Neural progenitor cell (in vitro differentiated cells): ENCODE measurements at regions not wholly inside any gene's neighbourhood (a gene's known extent, or its start where the extent isn't known, plus 50 kb on each side); places are given as distances from the start of the nearest gene placed in this dataset.

Experiments used
- EZH2 ChIP-seq: fragments of 200-600 bp; sonication (generic); IDR thresholded peaks from 2 replicates; pipeline ENCODE4 v1.6.1; 2017; ENCODE audit warnings: antibody characterized with exemption, mild to moderate bottlenecking, moderate library complexity
- TF ChIP-seq, protein P1 (sequence below): fragments of 200-600 bp; sonication (generic); IDR thresholded peaks from 2 replicates; pipeline ENCODE4 v1.5.1; 2017; ENCODE audit warnings: antibody characterized with exemption, mild to moderate bottlenecking

DNA sequence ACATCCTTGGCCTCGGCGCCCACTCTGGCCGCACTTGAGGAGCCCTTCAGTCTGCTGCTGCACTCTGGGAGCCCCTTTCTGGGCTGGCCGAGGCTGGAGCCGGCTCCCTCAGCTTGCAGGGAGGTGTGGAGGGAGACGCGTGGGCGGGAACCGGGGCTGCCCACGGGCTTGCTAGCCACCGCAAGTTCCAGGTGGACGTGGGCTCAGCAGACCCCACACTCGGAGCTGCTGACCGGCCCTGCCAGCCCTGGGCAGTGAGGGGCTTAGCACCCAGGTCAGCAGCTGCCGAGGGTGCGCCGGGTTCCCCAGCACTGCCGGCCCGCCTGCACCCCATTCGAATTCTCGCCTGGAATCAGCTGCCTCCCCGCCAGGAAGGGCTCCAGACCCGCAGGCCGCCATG lies 1892.3 kb upstream of the PCDH7 start:
- TF ChIP-seq, protein P1, sequence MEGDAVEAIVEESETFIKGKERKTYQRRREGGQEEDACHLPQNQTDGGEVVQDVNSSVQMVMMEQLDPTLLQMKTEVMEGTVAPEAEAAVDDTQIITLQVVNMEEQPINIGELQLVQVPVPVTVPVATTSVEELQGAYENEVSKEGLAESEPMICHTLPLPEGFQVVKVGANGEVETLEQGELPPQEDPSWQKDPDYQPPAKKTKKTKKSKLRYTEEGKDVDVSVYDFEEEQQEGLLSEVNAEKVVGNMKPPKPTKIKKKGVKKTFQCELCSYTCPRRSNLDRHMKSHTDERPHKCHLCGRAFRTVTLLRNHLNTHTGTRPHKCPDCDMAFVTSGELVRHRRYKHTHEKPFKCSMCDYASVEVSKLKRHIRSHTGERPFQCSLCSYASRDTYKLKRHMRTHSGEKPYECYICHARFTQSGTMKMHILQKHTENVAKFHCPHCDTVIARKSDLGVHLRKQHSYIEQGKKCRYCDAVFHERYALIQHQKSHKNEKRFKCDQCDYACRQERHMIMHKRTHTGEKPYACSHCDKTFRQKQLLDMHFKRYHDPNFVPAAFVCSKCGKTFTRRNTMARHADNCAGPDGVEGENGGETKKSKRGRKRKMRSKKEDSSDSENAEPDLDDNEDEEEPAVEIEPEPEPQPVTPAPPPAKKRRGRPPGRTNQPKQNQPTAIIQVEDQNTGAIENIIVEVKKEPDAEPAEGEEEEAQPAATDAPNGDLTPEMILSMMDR, result no peak
- no peak for TF ChIP-seq EZH2
